ENCODE measurements at regions not wholly inside any gene's neighbourhood (a gene's known extent, or its start where the extent isn't known, plus 50 kb on each side); places are given as distances from the start of the nearest gene placed in this dataset.

GRCh38 chr10:130463876-130464364, 327.7 kb downstream of the GLRX3 start:
- no peak for DNase-seq

- no peak for DNase-seq
Observed at GRCh38 chr10:130464426-130464825, 328.2 kb downstream of the GLRX3 start.

GRCh38 chr10:130466271-130466997, 330.2 kb downstream of the GLRX3 start:
- no peak for DNase-seq

- no peak for DNase-seq
Observed at GRCh38 chr10:130470286-130470685, 334.1 kb downstream of the GLRX3 start.

- DNase-seq, result no peak
Observed at GRCh38 chr10:130470973-130471372, 334.8 kb downstream of the GLRX3 start.

- no peak for DNase-seq
Observed at GRCh38 chr10:130471486-130471885, 335.3 kb downstream of the GLRX3 start.

- DNase-seq, result no peak
Observed at GRCh38 chr10:130472236-130472635, 336.0 kb downstream of the GLRX3 start.

GRCh38 chr10:130474591-130474990, 338.4 kb downstream of the GLRX3 start:
- DNase-seq, result no peak

GRCh38 chr10:130477360-130477759, 341.2 kb downstream of the GLRX3 start:
- DNase-seq, result no peak

- no peak for DNase-seq
Observed at GRCh38 chr10:130479146-130479545, 343.0 kb downstream of the GLRX3 start.

GRCh38 chr10:130479926-130480325, 343.7 kb downstream of the GLRX3 start:
- no peak for DNase-seq

- no peak for DNase-seq
Observed at GRCh38 chr10:130480491-130480890, 344.3 kb downstream of the GLRX3 start.

- DNase-seq, result no peak
Observed at GRCh38 chr10:130481076-130481930, 345.1 kb downstream of the GLRX3 start.

GRCh38 chr10:130481936-130482335, 345.7 kb downstream of the GLRX3 start:
- no peak for DNase-seq

- DNase-seq, result no peak
Observed at GRCh38 chr10:130483691-130484467, 347.7 kb downstream of the GLRX3 start.

- DNase-seq, result no peak
Observed at GRCh38 chr10:130484468-130485180, 348.4 kb downstream of the GLRX3 start.

- no peak for DNase-seq
Observed at GRCh38 chr10:130485236-130485957, 349.2 kb downstream of the GLRX3 start.

- DNase-seq, result no peak
Observed at GRCh38 chr10:130485958-130486895, 350.0 kb downstream of the GLRX3 start.

- DNase-seq, result no peak
Observed at GRCh38 chr10:130486906-130487305, 350.7 kb downstream of the GLRX3 start.

GRCh38 chr10:130487566-130487965, 351.4 kb downstream of the GLRX3 start:
- no peak for DNase-seq
